C4-2B (cell line): ENCODE measurements at regions not wholly inside any gene's neighbourhood (a gene's known extent, or its start where the extent isn't known, plus 50 kb on each side); places are given as distances from the start of the nearest gene placed in this dataset.

ENCODE experiments used
- CTCF ChIP-seq: fragments of 450-650 bp; conservative IDR thresholded peaks from 2 replicates; pipeline ENCODE4 v1.5.1; 2017; ENCODE audit warnings: mild to moderate bottlenecking
- ZFX ChIP-seq: fragments of 450-650 bp; IDR thresholded peaks from 2 replicates; pipeline ENCODE4 v1.6.1; 2017

- TF ChIP-seq CTCF: no peak
- TF ChIP-seq ZFX: no peak
Measured at GRCh38 chr6:51490101-51490500, 597.3 kb downstream of the PKHD1 start.
